Cardiac septum (tissue), 1 donor: ENCODE measurements at regions not wholly inside any gene's neighbourhood (a gene's known extent, or its start where the extent isn't known, plus 50 kb on each side); places are given as distances from the start of the nearest gene placed in this dataset.
A peak's percentile ranks its signal among the peaks of the same experiment; 100 is the strongest.
"Not testable (repeated sequence)": the region's sequence is repeated elsewhere in the genome, so short reads cannot be mapped to it uniquely, and the experiment has no call there.

ENCODE experiments used
- DNase-seq: peaks from one replicate; pipeline ENCODE4 v3.0.0-alpha.2; 2020; ENCODE audit warnings: low spot score
- intact Hi-C: fragments of 100-400 bp; cut with DNase I; formaldehyde crosslinking; loops from one replicate; pipeline ENCODE4 v1.14.0; 2022
- donor health status: DM: no; HTN: no; CAD: no.

DNA sequence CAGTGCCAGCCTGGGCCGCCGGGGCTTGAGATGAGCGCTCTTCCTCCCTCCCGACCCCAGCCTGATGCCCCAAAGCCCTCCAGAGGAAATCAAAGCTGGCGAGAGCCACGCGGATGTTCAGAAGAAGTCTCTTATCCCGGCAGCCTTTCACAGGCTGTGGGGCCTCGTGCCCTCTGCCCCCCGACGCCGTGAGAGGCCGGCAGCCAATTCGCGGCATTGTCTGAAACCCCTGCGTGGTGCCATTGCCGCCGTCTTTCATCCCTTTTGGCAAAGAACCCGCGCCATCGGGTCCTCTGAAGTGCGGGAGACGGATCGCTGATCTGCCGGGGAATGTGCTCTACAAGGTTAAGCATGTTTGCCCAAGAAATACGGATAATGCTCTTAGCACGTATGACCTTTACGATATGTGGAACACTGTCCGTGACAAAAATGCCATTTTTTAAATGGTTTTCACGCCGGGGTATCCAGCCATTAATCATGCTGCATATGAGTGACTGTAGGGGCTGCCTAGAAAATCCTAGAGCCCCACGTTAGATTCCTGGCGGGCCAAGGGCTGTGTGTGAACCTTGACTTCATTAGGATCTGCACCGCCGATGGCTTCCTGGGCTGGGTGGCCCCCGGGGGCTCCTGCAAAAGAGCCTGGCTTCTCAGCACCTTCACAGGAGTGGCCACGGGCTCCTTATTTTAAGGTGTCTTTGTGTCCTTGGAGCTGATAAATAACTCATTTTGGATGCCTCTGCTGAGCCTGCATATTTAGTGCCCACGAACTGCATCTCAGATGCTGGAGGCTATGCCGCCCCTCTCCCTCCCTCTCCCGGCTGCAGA is 165.1 kb upstream of the TNRC6C start:
- intact Hi-C loops = no loop called here
- peak; percentile 68 for DNase-seq

DNA sequence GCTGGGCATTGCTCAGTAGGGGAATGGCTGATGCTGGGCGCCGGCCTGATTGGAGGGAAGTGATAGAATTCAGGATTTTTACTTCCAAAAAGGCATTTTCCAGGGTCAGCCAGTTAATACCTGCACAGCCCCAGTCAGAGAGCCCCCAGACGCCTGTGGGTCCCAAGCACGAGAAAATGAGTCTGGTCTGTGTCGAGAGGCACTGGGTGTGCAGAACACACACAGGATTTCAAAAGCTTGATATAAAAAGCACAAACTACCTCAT is 164.6 kb upstream of the TNRC6C start:
- intact Hi-C loops = no loop called here
- no peak for DNase-seq

DNA sequence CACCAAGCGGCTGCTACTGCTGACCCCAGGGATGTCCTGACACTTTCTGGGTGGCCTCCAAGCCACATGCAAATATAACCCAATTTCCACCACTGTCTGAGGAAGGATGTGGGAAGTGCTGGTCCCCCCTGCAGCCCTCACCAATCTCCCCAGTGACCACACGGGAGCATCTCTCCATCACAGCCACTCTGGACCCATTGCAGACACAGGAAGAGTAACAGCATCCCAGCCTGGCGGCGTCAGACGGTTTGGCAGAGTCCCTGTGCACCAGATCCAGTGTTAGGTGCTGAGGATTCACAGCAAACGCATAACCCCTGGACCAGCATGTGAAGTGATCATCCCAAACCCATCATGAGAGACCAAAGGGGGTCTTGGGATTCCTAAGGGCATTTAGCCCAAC is 163.7 kb upstream of the TNRC6C start:
- DNase-seq = no peak
- intact Hi-C loops = no loop called here

DNA sequence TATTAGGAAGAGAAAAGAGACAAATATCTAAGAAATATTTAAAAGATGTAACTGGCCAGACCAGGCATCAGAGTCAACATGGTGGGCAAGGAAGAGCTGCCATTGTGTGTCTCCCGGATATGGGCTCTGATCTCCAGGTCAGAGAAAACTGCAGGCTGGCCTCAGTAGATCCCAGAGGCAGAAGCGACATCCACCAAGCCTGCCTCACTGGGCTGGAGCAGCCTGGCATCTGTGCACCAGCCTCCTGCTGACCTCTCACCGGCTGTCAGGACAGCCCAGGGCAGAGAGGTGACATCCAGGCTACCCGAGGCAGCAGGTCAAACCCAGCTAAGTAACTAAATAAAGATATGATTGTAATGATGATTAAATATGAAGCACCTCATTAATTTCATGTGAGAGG is 162.8 kb upstream of the TNRC6C start:
- no peak for DNase-seq
- intact Hi-C loops = no loop called here

DNA sequence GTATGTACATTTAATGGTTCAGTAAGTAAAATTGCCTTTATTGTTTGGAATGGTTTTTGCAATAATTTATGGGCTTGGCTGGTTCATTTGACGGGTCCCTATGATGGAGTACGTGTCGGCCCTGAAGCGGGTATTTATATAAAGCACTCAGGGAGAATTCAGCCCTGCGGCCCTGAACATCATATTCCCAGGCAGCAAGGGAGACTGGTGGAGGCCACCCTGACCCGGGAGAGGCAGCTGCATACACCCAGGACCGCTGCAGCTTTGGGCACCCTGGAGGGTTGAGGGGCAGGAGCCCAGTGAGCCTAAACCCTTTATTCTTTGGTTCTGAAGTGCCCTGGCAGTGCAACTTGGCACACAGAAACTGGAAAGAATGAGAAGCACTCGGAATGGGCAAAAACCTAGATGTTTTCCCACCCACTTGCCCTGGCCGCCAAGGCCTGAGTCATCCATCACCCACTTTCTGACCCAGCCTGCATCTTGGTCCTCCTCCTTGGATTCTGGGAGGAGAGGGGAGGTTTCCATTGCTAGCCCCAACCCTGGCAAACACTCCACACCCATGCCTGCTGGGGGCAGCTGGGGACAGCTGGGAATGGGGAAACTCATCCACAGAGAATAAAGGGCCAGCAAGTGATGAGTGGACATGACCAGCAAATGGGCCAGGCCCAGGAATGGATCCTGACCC is 162.2 kb upstream of the TNRC6C start:
- intact Hi-C loops = no loop called here
- DNase-seq = no peak

DNA sequence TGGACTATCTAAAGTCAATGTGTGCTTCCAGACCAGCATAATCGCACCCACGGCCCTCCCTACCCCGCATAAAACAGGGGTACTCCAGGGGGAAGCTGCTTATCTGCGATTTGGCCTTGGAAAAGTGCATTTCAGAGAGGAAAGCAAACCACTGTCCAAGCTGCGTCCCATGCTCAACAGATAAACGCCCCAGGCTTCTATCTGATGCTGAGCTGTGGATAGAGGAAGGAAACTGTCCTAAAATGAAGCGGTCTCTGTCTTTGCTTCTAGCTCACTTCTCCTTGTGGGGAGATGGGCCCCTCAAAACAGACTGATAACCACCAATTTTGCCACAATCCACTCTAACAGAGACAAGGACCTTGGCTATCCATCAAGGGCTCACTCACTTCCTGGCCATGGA is 160.5 kb upstream of the TNRC6C start:
- intact Hi-C loops = no loop called here
- DNase-seq = no peak

DNA sequence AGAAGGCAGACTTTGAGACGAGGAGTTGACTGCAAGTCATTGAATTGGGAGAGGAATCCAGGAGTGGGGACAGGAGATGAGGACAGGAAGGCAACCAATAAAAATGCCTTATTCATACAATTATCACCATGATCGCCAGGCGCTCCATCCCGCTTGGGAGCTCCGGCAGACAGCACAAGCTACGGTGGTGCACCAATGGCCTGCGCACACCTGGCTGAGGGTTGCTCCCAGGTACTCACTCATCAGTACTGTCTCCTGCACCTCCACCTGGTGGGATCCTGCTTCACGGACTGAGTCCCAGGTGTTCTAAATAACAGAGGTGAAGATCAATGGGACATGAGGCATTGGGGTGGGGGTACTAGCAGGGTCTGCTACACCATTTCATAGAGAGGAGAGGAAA is 160.0 kb upstream of the TNRC6C start:
- DNase-seq = peak; percentile 46
- intact Hi-C loops = no loop called here

DNA sequence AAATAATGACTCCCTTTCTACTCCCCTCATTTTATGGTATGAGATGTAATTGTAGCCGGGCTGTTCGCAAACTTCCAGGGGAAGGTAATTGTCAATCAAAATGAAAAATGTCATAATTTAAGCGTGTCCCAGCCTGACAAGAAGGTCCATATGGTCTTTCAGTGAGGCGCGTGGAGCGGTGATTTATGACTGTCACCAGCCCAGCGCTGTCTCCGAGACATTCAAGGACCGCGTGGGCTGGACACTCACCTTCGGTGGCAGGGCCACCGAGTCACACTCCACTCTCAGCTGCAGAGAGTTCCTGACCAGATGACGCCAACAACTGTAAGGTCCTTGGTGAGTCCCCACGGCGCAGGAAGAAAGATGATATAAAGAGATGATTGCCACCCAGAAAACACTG is 157.7 kb upstream of the TNRC6C start:
- intact Hi-C loops = no loop called here
- DNase-seq = peak; percentile 39

DNA sequence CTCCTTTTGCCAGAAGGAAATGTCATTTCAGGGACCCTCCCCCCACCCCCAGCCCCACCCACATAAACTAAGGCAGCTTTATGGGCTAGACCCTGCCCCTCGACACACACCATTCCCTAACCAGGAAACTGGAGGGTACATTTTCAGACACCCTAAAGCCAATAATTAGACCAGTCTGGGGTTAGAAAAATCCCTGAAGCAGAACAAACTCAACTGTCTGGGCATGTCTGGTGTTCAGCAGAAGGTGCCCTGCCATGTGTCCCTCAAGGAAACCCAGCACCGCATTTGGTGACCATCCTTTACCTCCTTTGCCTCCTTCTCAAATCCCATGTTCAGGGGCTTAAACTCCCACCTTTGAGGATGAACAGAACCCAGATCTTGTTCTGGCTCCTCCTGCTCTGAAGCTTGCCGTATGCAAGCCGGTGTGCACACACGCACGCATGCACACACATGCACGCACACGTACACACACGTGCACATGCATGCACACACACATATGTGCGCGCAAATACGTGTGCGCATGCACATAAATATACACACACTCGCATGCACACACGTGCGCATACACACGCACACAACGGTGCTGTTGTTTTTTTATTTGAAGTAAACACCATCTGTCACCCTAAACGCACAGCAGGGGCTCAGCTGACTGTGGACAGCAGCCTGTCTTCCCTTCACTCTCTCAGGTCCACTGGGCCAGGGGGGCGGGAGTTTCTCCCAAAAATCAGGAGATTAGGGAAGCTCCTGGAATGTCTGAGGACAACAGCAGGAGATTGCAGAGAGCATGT is 156.8 kb upstream of the TNRC6C start:
- peak; percentile 39 for DNase-seq
- intact Hi-C loops = no loop called here

DNA sequence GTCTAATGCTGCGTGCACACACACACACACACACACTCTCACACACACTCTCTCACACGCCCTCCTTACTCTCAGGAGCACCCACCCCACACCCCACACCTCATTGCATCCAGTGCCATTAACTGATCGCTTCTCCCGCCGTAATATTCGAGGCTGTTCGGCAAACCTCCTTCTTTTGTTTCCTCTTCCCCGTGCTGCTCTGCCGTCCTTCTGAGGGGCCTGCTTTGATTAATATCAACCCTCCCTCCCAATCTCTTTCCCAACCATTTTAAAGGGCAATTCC is 156.2 kb upstream of the TNRC6C start:
- DNase-seq = no peak
- intact Hi-C loops = no loop called here

DNA sequence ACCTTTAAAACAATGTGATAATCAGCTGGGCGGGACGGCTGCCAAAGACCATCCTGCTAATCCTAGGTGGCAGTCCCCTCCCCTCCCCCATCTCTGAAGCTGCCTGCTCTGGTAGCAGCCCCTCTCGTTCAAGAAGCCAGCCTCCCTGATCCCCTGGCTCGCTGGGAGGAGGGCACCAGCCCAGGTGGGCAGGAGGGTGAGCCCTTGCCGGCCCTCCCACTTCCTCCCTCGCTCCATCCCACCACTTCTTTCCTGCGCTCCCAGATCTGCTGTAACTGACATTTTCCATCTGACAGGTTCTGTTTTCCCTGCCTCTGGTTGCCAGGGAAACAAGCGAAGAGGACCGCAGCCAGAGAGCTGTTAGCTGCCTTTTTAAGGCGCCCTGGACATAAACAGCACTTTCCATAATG is 155.7 kb upstream of the TNRC6C start:
- intact Hi-C loops = no loop called here
- peak; percentile 27 for DNase-seq

DNA sequence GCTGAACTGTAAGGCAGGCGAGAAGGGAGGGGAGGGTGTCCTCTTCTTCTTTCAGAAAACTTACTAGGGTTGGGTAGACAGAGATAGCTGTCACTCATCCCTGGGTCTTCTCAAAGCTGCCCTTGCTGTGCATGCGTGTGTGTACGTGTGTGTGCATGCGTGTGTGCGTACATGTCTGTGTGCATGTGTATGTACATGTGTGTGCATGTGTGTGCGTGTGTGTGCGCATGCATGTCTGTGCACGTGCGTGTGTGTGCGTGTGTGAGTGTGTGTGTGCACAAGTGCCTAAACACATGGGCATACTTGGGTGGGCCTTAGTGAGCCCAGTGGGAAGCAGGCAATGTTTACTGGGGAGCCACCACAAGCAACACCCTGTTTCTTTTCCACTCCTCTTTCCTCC is 154.8 kb upstream of the TNRC6C start:
- peak; percentile 43 for DNase-seq
- intact Hi-C loops = no loop called here

DNA sequence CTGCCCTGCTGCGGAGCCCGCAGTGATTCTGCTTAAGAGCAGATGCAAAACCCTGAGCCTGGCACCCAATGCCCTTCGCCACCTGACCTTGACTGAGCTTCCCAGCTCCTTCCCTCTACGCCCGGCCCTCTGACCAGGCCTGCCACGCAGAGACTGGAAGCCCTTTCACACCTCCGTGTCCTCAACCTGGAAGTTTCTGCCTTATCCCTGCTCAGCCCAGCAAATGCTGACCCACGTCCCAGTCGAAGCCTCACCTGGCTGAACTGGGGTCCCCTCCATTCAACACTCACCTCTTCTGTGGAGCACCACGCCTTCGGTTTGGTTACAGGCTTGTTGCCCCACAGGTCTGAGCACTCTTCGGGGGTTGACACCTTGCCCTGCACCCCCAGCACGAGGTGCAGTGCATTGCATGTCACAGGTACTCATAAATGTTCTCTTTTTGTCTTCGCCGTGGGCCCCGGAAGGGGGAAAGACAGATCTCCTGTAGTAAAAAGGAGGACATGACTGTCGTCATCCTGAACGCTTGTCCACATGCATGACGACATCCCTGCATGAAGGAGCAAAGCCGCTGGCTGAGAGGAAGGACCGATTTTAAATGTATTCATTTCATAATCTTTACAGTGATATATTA is 153.6 kb upstream of the TNRC6C start:
- DNase-seq = peak; percentile 67
- intact Hi-C loops = no loop called here

DNA sequence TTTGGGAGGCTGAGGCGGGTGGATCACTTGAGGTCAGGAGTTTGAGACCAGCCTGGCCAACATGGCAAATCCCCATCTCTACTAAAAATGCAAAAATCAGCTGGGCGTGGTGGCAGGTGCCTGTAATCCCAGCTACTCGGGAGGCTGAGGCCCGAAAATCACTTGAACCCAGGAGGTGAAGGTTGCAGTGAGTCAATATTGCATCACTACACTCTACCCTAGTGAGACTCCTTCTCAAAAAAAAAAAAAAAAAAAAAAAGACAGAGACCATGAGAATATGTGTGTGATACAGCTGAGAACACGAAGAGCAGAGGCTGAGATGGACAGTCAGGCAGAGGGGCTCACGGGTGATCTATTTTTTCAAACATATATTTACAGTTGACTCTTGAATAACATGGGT is 152.5 kb upstream of the TNRC6C start:
- DNase-seq = peak; percentile 5
- intact Hi-C loops = not testable (repeated sequence)

DNA sequence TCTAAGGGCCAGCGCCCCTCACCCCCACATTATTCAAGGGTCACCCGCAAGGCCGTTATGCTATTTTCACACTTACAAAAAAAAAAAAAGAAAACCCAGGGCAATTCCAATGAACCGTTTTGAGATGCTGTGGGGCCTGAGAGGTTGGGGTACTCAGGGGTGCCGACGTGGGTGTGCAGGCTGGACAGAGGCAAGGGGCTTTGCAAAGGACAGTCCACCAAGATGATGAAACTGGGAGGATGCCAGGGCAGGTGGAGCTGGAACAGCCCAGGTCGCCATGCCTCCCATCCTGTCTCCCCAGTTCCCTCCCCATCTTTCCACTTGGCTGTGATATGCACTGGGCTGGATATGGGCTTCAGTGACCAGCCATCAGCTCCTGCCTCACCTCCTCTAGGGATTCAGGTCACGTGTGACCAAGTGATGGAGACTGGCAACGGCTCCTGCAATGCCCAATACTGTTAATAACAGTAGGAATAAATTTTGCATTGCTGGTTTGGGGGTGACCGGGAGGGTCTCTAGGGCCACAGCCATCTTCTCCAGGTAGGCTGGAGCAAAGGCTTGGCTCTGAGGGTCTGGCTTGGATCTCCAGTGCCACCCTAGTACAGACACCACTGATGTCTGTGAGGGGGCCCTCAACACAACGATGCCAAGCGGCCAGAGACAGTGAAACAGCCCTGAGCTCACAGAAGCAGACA is 151.3 kb upstream of the TNRC6C start:
- DNase-seq = peak; percentile 57
- intact Hi-C loops = no loop called here

DNA sequence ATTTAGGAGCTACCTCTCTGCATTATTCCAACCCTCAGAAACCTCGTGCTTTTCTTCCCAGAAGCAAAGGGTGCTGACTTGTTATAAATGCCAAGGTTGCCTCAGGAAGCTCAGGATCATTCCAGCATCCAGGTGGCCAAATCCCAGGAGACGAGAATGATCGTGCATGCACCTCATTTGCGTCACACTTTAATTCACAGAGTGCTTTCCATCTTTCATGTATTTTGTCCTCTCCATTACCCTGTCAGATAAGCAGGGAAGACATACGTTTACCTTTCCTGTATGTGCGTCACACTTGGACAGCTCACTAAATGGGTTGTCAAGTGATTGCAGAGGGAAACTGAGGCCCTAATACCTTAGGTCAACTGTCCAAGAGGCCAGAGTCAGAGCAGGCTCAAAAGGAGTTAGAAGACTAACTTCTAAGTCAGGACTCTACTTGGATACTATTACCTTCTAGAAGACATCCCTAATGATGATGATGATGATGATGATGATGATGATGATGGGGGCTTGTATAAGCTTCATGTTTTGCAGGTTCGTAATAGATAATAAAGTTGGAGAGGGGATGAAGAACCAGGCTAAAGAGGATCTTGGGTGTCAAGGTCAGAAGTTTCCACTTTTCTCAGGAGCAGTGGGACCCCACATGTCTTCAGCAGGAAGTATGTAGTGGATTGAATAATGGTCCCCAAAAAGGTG is 150.6 kb upstream of the TNRC6C start:
- intact Hi-C loops = no loop called here
- peak; percentile 10 for DNase-seq

DNA sequence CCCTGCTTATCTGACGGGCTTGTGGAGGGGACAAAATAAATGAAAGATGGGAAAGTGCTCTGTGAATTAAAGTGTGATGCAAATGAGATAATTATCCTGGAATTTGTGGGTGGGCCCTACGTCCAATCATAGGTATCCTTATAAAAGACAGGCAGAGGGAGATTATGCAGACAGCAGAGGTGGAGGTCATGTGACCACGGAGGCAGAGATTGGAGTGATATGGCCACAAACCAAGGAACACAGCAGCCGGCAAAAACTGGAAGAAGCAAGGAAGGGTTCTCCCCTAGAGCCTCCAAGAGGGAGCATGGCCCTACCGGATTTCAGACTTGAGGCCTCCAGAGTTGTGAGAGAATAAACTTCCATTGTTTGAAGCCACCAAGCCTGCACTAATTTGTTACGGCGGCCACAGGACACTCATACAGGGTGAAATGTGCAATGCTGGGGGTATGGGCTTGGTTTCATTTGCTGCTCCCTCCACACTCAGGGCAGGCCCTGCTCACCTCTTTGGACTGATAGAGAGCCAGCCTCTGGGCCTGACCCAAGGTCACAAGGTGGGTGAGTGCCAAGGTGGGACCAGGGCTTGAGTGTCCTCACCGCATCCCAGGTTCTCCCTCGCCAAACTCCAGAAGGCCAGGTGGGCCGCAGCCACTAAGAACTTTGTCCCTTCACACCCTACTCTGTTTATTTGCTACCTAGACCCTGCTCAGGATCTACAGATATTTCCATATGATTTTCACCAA is 149.6 kb upstream of the TNRC6C start:
- peak; percentile 70 for DNase-seq
- intact Hi-C loops = no loop called here

DNA sequence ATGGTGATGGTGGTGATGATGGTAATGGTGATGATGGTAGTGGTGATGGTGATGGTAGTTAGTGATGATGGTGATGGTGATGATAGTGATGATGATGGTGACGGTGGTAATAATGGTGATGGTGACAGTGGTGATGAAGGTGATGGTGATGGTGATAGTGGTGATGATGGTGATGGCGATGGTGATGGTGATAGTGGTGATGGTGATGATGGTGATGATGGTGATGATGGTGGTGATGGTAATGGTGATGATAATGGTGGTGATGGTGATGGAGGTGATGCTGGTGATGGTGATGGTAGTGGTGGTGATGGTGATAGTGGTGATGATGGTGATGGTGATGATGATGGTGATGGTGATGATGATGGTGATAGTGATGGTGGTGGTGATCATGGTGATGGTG is 148.7 kb upstream of the TNRC6C start:
- DNase-seq = no peak
- intact Hi-C loops = no loop called here

DNA sequence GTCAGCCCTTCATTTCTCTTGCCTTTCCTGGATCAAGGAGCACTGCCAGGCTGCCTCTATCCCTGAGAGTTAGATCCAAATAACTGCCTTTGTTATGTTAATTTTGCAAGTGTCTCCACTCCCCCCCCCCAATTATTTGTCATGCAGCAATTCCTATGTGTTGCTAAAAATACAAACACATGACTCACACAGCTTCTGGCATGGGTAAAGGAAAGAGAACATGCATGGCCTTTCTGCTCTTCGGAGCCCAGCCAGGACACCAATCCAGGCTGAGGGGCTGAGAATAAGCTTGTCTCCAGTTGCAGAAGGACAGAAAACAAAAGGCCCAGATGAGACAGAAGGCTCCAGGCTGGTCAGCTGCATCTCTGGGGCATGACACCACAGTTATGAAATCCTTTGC is 148.0 kb upstream of the TNRC6C start:
- peak; percentile 76 for DNase-seq
- intact Hi-C loops = no loop called here
